A673 (cell line): ENCODE measurements at regions not wholly inside any gene's neighbourhood (a gene's known extent, or its start where the extent isn't known, plus 50 kb on each side); places are given as distances from the start of the nearest gene placed in this dataset.

Source experiments
- EZH2 ChIP-seq: fragments of 200-600 bp; sonication (generic); IDR thresholded peaks from 2 replicates; pipeline ENCODE4 v1.6.1; 2017; ENCODE audit warnings: borderline replicate concordance, low read depth, mild to moderate bottlenecking, mixed read lengths, antibody characterized with exemption, low read length; ENCODE audit not compliant: poor library complexity, severe bottlenecking
- TF ChIP-seq, protein P1 (sequence below): fragments of 300-800, 200-600 bp; sonication (generic); conservative IDR thresholded peaks from 2 replicates; pipeline ENCODE4 v1.5.1; 2017; ENCODE audit warnings: low read depth, mild to moderate bottlenecking, antibody characterized with exemption, low read length, moderate library complexity, mixed read lengths

DNA sequence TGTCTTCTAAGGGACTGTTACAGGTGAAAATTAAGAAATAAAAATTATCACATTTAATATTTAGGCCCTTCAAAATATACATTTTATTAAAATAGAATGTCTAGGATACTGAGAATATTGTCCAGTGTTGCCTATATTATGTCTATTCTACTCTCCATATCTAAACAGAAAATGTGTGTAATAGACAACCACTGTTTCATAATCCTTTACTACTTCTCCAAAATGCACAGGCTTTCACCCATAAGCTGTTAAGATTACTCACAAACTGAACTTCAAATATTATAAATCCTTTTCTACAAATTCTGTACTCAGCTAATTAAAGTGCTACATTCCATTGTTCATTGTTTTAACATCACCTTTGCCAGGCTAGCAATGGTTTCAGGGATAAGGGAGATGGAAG, 56.7 kb upstream of the TFEC start:
- TF ChIP-seq, protein P1, sequence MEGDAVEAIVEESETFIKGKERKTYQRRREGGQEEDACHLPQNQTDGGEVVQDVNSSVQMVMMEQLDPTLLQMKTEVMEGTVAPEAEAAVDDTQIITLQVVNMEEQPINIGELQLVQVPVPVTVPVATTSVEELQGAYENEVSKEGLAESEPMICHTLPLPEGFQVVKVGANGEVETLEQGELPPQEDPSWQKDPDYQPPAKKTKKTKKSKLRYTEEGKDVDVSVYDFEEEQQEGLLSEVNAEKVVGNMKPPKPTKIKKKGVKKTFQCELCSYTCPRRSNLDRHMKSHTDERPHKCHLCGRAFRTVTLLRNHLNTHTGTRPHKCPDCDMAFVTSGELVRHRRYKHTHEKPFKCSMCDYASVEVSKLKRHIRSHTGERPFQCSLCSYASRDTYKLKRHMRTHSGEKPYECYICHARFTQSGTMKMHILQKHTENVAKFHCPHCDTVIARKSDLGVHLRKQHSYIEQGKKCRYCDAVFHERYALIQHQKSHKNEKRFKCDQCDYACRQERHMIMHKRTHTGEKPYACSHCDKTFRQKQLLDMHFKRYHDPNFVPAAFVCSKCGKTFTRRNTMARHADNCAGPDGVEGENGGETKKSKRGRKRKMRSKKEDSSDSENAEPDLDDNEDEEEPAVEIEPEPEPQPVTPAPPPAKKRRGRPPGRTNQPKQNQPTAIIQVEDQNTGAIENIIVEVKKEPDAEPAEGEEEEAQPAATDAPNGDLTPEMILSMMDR = no peak
- no peak for TF ChIP-seq EZH2
